OCI-LY1 (cell line): ENCODE measurements at regions not wholly inside any gene's neighbourhood (a gene's known extent, or its start where the extent isn't known, plus 50 kb on each side); places are given as distances from the start of the nearest gene placed in this dataset.
"Not testable (repeated sequence)": the region's sequence is repeated elsewhere in the genome, so short reads cannot be mapped to it uniquely, and the experiment has no call there.

Source experiments
- H2AFZ ChIP-seq: fragments of 200-600 bp; sonication (generic), shearing (Covaris generic); 2 replicates; pipeline ENCODE4 v1.6.0; 2014; ENCODE audit warnings: antibody characterized with exemption, mild to moderate bottlenecking, low read length
- H3F3A ChIP-seq: fragments of 200-600 bp; sonication (generic), shearing (Covaris generic); 2 replicates; pipeline ENCODE4 v1.6.0; 2014; ENCODE audit warnings: mild to moderate bottlenecking, antibody characterized with exemption, low read length, moderate library complexity; ENCODE audit not compliant: insufficient read depth
- H3K27ac ChIP-seq: fragments of 200-600 bp; sonication (generic); 2 replicates; pipeline ENCODE4 v1.5.1; 2014; ENCODE audit warnings: low read length, mixed run types, mild to moderate bottlenecking, low read depth; ENCODE audit not compliant: poor library complexity, severe bottlenecking
- H3K27me3 ChIP-seq: fragments of 200-600 bp; sonication (generic); 2 replicates; pipeline ENCODE4 v1.6.0; 2014; ENCODE audit warnings: antibody characterized with exemption, mild to moderate bottlenecking, low read length, moderate library complexity; ENCODE audit not compliant: insufficient read depth
- H3K36me3 ChIP-seq: fragments of 200-600 bp; sonication (generic); 2 replicates; pipeline ENCODE4 v1.6.1; 2014; ENCODE audit warnings: mild to moderate bottlenecking, antibody characterized with exemption, low read length, moderate library complexity, mixed read lengths; ENCODE audit not compliant: insufficient read depth
- H3K4me1 ChIP-seq: fragments of 200-600 bp; sonication (generic); 2 replicates; pipeline ENCODE4 v1.5.1; 2014; ENCODE audit warnings: mild to moderate bottlenecking, low read length, moderate library complexity; ENCODE audit not compliant: insufficient read depth, severe bottlenecking
- H3K4me2 ChIP-seq: fragments of 200-600 bp; sonication (generic), shearing (Covaris generic); 2 replicates; pipeline ENCODE4 v1.6.1; 2014; ENCODE audit warnings: low read length
- H3K4me3 ChIP-seq: fragments of 200-600 bp; sonication (generic); 2 replicates; pipeline ENCODE4 v1.5.1; 2014; ENCODE audit warnings: low read length, low read depth, mild to moderate bottlenecking, mixed read lengths; ENCODE audit not compliant: poor library complexity, severe bottlenecking
- H3K79me2 ChIP-seq: fragments of 200-600 bp; shearing (Covaris generic); 2 replicates; pipeline ENCODE4 v1.6.1; 2016; ENCODE audit warnings: mixed run types, low read length, mixed read lengths; ENCODE audit not compliant: insufficient read depth
- H3K9ac ChIP-seq: fragments of 200-600 bp; sonication (generic), shearing (Covaris generic); 2 replicates; pipeline ENCODE4 v1.6.1; 2014; ENCODE audit warnings: mild to moderate bottlenecking, low read length, mixed read lengths
- H3K9me2 ChIP-seq: fragments of 200-600 bp; sonication (generic), shearing (Covaris generic); 2 replicates; pipeline ENCODE4 v1.6.1; 2014; ENCODE audit warnings: low read depth, mild to moderate bottlenecking, low read length, mixed read lengths
- H3K9me3 ChIP-seq: fragments of 200-600 bp; shearing (Covaris generic); 2 replicates; pipeline ENCODE4 v1.6.1; 2014; ENCODE audit warnings: low read length, mixed read lengths
- H4K20me1 ChIP-seq: fragments of 200-600 bp; sonication (generic), shearing (Covaris generic); 2 replicates; pipeline ENCODE4 v1.6.0; 2016; ENCODE audit warnings: mild to moderate bottlenecking, low read length; ENCODE audit not compliant: insufficient read depth
- EZH2 ChIP-seq: fragments of 200-600 bp; sonication (generic), shearing (Covaris generic); IDR thresholded peaks from 2 replicates; pipeline ENCODE4 v1.8.0; 2017; ENCODE audit warnings: borderline replicate concordance, mixed run types, mild to moderate bottlenecking, antibody characterized with exemption, low read length, moderate library complexity, mixed read lengths
- TF ChIP-seq, protein P1 (sequence below): fragments of 200-600 bp; sonication (generic), shearing (Covaris generic); IDR thresholded peaks from 2 replicates; pipeline ENCODE4 v1.5.1; 2017; ENCODE audit warnings: mild to moderate bottlenecking, antibody characterized with exemption, low read length, moderate library complexity, mixed read lengths

DNA sequence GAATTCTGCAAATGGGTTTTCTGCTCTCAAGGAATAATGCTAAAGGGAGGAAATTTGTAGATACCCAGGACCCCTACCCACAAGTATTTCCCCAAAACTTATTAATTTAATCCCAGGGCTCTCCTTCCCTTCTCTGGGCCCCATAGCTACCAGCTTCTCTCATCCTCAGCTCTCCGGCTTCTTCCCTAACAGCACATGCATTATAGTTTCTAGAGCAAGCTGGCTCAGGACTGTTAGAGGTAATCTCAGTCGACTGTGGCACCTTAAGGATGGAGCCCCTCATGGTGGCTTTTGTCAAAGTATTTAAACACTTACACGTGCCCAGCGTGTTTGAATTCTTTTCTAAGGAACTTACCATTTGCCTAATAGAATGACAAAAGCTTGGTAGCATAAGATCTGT, 252.5 kb upstream of the GAS1 start:
- H3K4me2 ChIP-seq: no peak overlapping the region
- no peaks in the 10 kb centered on the region for H3K36me3 ChIP-seq
- no peaks in the 10 kb centered on the region for H3K79me2 ChIP-seq
- H3K4me1 ChIP-seq: no peaks in the 10 kb centered on the region
- no peak overlapping the region for H3K27ac ChIP-seq
- no peaks in the 10 kb centered on the region for H3K9me2 ChIP-seq
- H4K20me1 ChIP-seq: no peaks in the 10 kb centered on the region
- H3F3A ChIP-seq: no peaks in the 10 kb centered on the region
- no peaks in the 10 kb centered on the region for H3K27me3 ChIP-seq
- no peak overlapping the region for H3K9ac ChIP-seq
- TF ChIP-seq, protein P1, sequence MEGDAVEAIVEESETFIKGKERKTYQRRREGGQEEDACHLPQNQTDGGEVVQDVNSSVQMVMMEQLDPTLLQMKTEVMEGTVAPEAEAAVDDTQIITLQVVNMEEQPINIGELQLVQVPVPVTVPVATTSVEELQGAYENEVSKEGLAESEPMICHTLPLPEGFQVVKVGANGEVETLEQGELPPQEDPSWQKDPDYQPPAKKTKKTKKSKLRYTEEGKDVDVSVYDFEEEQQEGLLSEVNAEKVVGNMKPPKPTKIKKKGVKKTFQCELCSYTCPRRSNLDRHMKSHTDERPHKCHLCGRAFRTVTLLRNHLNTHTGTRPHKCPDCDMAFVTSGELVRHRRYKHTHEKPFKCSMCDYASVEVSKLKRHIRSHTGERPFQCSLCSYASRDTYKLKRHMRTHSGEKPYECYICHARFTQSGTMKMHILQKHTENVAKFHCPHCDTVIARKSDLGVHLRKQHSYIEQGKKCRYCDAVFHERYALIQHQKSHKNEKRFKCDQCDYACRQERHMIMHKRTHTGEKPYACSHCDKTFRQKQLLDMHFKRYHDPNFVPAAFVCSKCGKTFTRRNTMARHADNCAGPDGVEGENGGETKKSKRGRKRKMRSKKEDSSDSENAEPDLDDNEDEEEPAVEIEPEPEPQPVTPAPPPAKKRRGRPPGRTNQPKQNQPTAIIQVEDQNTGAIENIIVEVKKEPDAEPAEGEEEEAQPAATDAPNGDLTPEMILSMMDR: no peak
- TF ChIP-seq EZH2: no peak
- no peaks in the 10 kb centered on the region for H3K9me3 ChIP-seq
- H2AFZ ChIP-seq: no peak overlapping the region
- no peak overlapping the region for H3K4me3 ChIP-seq

DNA sequence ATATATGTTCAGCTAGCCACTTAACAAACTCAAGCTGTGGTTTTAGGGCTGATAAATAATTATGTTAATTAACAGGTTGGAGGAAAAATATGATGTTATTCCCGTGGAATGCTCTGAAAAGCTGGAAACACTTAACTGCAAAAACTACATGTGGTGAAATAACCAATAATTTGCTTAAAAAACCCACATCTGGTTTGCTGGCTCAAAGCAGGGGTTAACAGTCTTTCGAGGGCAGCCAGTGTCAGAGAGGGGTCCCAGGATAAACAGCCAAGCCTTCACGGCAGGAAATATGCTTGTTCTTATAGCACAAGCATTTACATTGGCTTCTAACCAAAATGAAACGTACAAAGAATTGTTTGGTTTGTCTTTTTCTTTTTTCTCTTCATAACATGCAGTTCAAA, 254.0 kb upstream of the GAS1 start:
- Histone ChIP-seq H4K20me1 (no peaks in the 10 kb centered on the region), H3K4me3 (no peak overlapping the region), H3K27ac (no peak overlapping the region)

DNA sequence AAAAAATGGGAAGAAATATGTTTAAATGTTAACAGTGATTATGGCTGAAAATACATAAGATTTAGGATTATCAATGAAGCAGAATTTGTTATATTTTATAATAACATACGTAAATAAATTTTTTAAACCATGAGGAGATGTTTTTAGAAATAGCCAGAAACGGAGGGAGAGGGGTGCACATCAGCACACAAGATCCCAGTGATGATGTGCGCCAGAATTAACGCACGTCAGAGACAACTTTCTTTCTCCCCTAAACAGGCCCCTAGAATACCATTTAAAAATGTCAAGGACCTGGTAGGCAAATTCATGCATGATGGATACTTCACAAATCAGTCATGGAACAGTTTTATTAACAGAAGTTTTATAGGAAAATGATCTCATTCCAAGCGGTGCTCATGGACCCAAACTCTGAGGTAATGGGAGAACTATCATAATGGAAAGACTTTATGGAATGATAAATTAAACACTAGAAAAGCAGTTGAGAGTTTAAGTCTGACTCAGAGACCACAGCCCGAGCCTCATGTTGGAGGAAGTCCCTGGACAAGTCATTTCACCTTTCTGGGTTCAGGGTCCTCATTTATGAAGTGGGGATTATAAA, 258.9 kb upstream of the GAS1 start:
- H4K20me1 ChIP-seq: no peaks in the 10 kb centered on the region
- H3K4me1 ChIP-seq: no peaks in the 10 kb centered on the region
- H3K79me2 ChIP-seq: no peaks in the 10 kb centered on the region
- H3K9me2 ChIP-seq: no peaks in the 10 kb centered on the region
- TF ChIP-seq, protein P1: no peak
- TF ChIP-seq EZH2: no peak
- no peaks in the 10 kb centered on the region for H3K36me3 ChIP-seq
- no peaks in the 10 kb centered on the region for H3K9me3 ChIP-seq
- no peak overlapping the region for H3K4me3 ChIP-seq
- no peak overlapping the region for H3K27ac ChIP-seq
- no peaks in the 10 kb centered on the region for H3K27me3 ChIP-seq
- no peaks in the 10 kb centered on the region for H3F3A ChIP-seq
- no peak overlapping the region for H3K4me2 ChIP-seq
- H3K9ac ChIP-seq: no peak overlapping the region
- no peak overlapping the region for H2AFZ ChIP-seq

More for the DNA sequence above, 254.0 kb upstream of the GAS1 start:
- TF ChIP-seq EZH2: no peak
- TF ChIP-seq, protein P1: no peak
- Histone ChIP-seq H3K79me2 (no peaks in the 10 kb centered on the region), H3K9ac (no peak overlapping the region), H2AFZ (no peak overlapping the region), H3K4me2 (no peak overlapping the region), H3K4me1 (no peaks in the 10 kb centered on the region), H3K27me3 (no peaks in the 10 kb centered on the region), H3F3A (no peaks in the 10 kb centered on the region), H3K9me3 (no peaks in the 10 kb centered on the region), H3K36me3 (no peaks in the 10 kb centered on the region), H3K9me2 (no peaks in the 10 kb centered on the region)

DNA sequence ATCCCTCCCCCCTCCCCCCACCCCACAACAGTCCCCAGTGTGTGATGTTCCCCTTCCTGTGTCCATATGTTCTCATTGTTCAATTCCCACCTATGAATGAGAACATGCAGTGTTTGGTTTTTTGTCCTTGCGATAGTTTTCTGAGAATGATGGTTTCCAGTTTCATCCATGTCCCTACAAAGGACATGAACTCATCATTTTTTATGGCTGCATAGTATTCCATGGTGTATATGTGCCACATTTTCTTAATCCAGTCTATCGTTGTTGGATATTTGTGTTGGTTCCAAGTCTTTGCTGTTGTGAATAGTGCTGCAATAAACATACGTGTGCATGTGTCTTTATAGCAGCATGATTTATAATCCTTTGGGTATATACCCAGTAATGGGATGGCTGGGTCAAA, 263.4 kb upstream of the GAS1 start:
- not testable (repeated sequence) for H3K9me2 ChIP-seq, H3K4me1 ChIP-seq, H3K36me3 ChIP-seq, H3F3A ChIP-seq, H3K27ac ChIP-seq, H3K79me2 ChIP-seq, H3K27me3 ChIP-seq, H4K20me1 ChIP-seq, H3K9me3 ChIP-seq, H3K9ac ChIP-seq, H3K4me3 ChIP-seq, H2AFZ ChIP-seq, H3K4me2 ChIP-seq
